ENCODE measurements at regions not wholly inside any gene's neighbourhood (a gene's known extent, or its start where the extent isn't known, plus 50 kb on each side); places are given as distances from the start of the nearest gene placed in this dataset.
A peak's percentile ranks its signal among the peaks of the same experiment; 100 is the strongest.
"Not testable (repeated sequence)": the region's sequence is repeated elsewhere in the genome, so short reads cannot be mapped to it uniquely, and the experiment has no call there.

- Mint-ChIP-seq H3K4me1 (ENCODE audit: low read depth) (no peaks in the 10 kb centered on the region), H3K9me3 (ENCODE audit: low read depth) (peaks cover 36% of the 10 kb centered on the region), H3K36me3 (peaks cover 16% of the 10 kb centered on the region)
These were observed 1340.6 kb downstream of the UQCRFS1 start for GRCh38 chr19:27872370-27872769.

DNA sequence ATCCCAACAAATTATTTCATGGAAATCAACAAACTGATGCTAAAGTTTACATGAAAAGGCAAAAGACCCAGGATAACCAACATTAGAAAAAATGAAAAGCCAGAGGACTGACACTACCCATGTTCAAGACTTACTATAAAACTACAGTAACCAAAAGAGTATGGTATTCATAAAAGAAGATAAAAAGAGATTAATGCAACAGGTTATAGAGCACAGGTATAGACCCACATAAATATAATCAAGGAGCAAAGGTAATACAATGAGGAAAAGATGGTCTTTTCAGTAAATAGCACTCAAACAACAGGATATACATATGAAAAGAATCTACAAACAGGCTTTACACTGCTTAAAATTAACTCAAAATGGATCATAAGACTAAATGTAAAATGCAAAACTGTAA lies 1342.7 kb downstream of the UQCRFS1 start:
- Mint-ChIP-seq H3K9me3 (ENCODE audit: low read depth) (peaks cover 34% of the 10 kb centered on the region), H3K27ac (no peak overlapping the region), H3K36me3 (peaks cover 19% of the 10 kb centered on the region), H3K4me3 (no peak overlapping the region), H3K4me1 (ENCODE audit: low read depth) (no peaks in the 10 kb centered on the region), H3K27me3 (no peaks in the 10 kb centered on the region)

More at GRCh38 chr19:27872370-27872769, 1340.6 kb downstream of the UQCRFS1 start:
- Mint-ChIP-seq H3K27ac (no peak overlapping the region), H3K4me3 (no peak overlapping the region), H3K27me3 (no peaks in the 10 kb centered on the region)

GRCh38 chr19:27868007-27868406 lies 1344.9 kb downstream of the UQCRFS1 start:
- H3K9me3 Mint-ChIP-seq (ENCODE audit: low read depth), result peaks cover 29% of the 10 kb centered on the region
- H3K4me3 Mint-ChIP-seq, result no peak overlapping the region
- H3K36me3 Mint-ChIP-seq, result peaks cover 22% of the 10 kb centered on the region
- H3K27me3 Mint-ChIP-seq, result no peaks in the 10 kb centered on the region
- no peak overlapping the region for H3K27ac Mint-ChIP-seq
- H3K4me1 Mint-ChIP-seq (ENCODE audit: low read depth), result no peaks in the 10 kb centered on the region

- H3K9me3 Mint-ChIP-seq (ENCODE audit: low read depth), result peaks cover 30% of the 10 kb centered on the region
- no peak overlapping the region for H3K4me3 Mint-ChIP-seq
- H3K36me3 Mint-ChIP-seq, result peaks cover 23% of the 10 kb centered on the region
- H3K27ac Mint-ChIP-seq, result no peak overlapping the region
- no peaks in the 10 kb centered on the region for H3K27me3 Mint-ChIP-seq
- no peaks in the 10 kb centered on the region for H3K4me1 Mint-ChIP-seq (ENCODE audit: low read depth)
These were observed 1346.8 kb downstream of the UQCRFS1 start for GRCh38 chr19:27865927-27866777.

DNA sequence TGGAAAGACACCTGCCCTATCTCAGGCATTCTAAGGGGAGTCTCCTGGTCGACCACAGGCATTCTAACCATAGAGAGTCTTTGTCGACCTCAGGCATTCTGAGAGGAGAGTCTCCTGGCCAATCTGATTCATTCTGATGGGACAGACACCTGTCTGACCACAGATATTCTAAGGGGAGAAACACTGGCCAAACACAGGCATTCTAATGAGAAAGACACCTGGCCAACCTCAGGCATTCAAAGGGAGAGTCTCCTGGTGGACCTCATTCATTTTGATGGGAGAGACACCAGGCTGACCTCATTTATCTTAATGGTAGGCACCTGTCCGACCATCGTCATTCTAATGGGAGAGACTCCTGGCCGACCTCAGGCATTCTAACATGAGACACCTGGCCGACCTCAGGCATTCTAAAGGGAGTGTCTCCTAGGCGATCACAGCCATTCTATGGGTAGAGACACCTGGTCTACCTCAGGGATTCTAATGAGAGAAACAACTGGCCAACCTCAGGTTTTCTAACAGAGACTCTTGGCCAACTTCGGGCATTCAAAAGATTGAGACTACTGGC lies 1351.5 kb downstream of the UQCRFS1 start:
- H3K4me1 Mint-ChIP-seq (ENCODE audit: low read depth), result no peaks in the 10 kb centered on the region
- no peak overlapping the region for H3K4me3 Mint-ChIP-seq
- H3K27ac Mint-ChIP-seq, result no peak overlapping the region
- H3K9me3 Mint-ChIP-seq (ENCODE audit: low read depth), result peaks cover 47% of the 10 kb centered on the region
- peaks cover 21% of the 10 kb centered on the region for H3K36me3 Mint-ChIP-seq
- no peaks in the 10 kb centered on the region for H3K27me3 Mint-ChIP-seq

GRCh38 chr19:27860309-27860934 lies 1352.5 kb downstream of the UQCRFS1 start:
- Mint-ChIP-seq H3K27me3 (no peaks in the 10 kb centered on the region), H3K9me3 (ENCODE audit: low read depth) (peaks cover 45% of the 10 kb centered on the region), H3K36me3 (peaks cover 17% of the 10 kb centered on the region), H3K4me3 (no peak overlapping the region), H3K27ac (no peak overlapping the region), H3K4me1 (ENCODE audit: low read depth) (no peaks in the 10 kb centered on the region)

- Mint-ChIP-seq H3K4me3 (peak overlapping the region; percentile 15), H3K9me3 (ENCODE audit: low read depth) (peaks cover 50% of the 10 kb centered on the region), H3K27me3 (no peaks in the 10 kb centered on the region)
These were observed 1353.3 kb downstream of the UQCRFS1 start for GRCh38 chr19:27859689-27860088.

GRCh38 chr19:27858981-27859581 lies 1353.9 kb downstream of the UQCRFS1 start:
- H3K4me1 Mint-ChIP-seq (ENCODE audit: low read depth), result no peaks in the 10 kb centered on the region
- no peak overlapping the region for H3K27ac Mint-ChIP-seq
- H3K9me3 Mint-ChIP-seq (ENCODE audit: low read depth), result peaks cover 51% of the 10 kb centered on the region
- no peaks in the 10 kb centered on the region for H3K27me3 Mint-ChIP-seq
- peaks cover 20% of the 10 kb centered on the region for H3K36me3 Mint-ChIP-seq
- no peak overlapping the region for H3K4me3 Mint-ChIP-seq

More at GRCh38 chr19:27859689-27860088, 1353.3 kb downstream of the UQCRFS1 start:
- peaks cover 19% of the 10 kb centered on the region for H3K36me3 Mint-ChIP-seq
- H3K27ac Mint-ChIP-seq, result no peak overlapping the region
- H3K4me1 Mint-ChIP-seq (ENCODE audit: low read depth), result no peaks in the 10 kb centered on the region

- not testable (repeated sequence) for H3K27me3 Mint-ChIP-seq; H3K27ac Mint-ChIP-seq; H3K4me1 Mint-ChIP-seq (ENCODE audit: low read depth); H3K4me3 Mint-ChIP-seq
- peaks cover 23% of the 10 kb centered on the region for H3K36me3 Mint-ChIP-seq
- peaks cover 24% of the 10 kb centered on the region for H3K9me3 Mint-ChIP-seq (ENCODE audit: low read depth)
These were observed 1360.0 kb downstream of the UQCRFS1 start for GRCh38 chr19:27852931-27853330.

DNA sequence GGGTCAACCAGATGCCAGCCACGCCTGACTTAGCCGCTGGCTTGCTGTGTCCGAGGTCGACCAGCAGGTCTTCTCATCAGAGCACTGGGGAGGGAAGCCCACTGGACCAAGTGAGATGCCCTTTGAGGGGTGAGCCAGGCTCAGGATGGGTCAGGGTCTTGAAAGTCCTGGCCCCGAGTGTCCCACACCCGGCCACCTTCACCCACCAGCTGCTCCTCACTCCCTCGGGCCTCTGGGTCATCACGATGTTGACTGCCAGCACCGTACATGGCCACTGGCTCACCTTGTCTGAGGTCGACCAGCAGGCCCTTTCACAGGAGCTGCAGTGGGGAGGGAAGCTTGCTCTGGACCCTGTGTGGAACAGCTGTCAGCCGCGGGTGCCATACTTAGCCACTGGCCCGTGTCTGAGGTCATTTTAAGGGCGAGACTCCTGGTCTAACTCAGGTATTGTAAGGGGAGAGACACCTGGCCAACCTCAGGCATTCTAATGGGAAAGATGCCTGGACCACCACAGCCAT lies 1361.3 kb downstream of the UQCRFS1 start:
- Mint-ChIP-seq H3K27me3 (no peaks in the 10 kb centered on the region), H3K9me3 (ENCODE audit: low read depth) (peaks cover 14% of the 10 kb centered on the region), H3K27ac (no peak overlapping the region), H3K4me3 (no peak overlapping the region), H3K36me3 (peaks cover 26% of the 10 kb centered on the region), H3K4me1 (ENCODE audit: low read depth) (no peaks in the 10 kb centered on the region)

DNA sequence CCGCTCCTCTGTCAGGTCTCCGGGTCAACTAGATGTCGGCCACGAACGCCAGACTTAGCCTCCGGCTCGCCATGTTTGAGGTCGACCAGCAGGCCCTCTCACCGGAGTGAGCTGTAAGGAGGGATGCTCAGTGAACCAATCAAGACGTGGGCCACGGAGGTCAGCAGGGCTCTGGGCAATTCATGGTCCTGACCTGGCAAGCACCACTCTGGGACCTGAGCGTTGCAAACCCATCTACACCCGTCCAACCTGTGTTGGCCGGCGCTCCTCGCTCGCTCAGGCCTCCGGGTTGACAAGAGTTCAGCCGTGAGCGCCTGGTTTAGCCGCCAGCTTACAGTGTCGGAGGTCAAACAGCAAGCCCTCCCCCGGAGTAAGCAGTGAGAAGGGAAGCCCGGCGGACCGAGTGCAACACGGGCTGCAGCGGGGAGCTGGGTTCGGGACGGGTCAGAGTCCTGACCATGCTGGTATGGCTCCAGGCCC lies 1361.9 kb downstream of the UQCRFS1 start:
- Mint-ChIP-seq H3K4me3 (no peak overlapping the region), H3K27me3 (no peaks in the 10 kb centered on the region), H3K27ac (no peak overlapping the region), H3K4me1 (ENCODE audit: low read depth) (no peaks in the 10 kb centered on the region), H3K36me3 (peaks cover 26% of the 10 kb centered on the region), H3K9me3 (ENCODE audit: low read depth) (peaks cover 10% of the 10 kb centered on the region)

DNA sequence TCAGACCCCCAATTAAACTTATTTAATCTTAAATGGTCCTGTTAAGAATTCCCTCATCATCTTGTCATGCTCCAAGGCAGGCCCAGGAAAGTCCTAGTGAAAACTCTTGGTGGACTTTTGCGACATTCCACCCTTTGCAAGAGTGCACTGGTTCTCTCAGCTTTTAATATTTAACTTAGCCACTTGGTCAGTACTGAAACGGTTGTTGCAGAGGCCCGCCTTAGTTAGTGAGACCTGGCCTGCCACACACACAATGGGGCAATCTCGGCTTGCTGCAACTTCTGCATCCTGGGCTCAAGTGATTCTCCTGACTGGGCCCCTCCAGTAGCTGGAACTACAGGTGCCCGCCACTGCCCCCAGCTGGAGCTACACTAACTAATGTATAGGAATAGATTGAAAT lies 1366.0 kb downstream of the UQCRFS1 start:
- no peaks in the 10 kb centered on the region for H3K4me1 Mint-ChIP-seq (ENCODE audit: low read depth)
- H3K36me3 Mint-ChIP-seq, result peaks cover 42% of the 10 kb centered on the region
- peaks cover 36% of the 10 kb centered on the region for H3K9me3 Mint-ChIP-seq (ENCODE audit: low read depth)
- no peak overlapping the region for H3K4me3 Mint-ChIP-seq
- H3K27me3 Mint-ChIP-seq, result no peaks in the 10 kb centered on the region
- no peak overlapping the region for H3K27ac Mint-ChIP-seq

DNA sequence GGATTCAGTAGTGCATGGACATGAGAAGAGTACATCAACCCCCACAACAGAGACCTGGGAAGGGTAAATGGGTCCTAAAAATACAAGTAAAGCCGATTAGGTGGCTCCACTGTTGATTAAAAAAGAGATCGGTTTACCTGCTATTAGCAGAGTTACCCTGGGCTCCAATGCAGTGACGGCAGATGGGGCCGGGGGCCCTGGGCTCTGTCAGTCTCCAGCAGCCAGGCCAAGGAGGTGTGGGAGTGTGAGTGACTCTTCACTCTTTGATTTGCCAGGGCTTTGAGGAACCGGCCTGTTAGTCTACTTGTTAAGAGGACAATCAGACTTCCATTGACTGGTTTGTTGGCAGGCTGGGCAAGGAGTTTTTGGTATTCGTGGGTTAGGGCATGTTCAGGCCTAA lies 1368.7 kb downstream of the UQCRFS1 start:
- Mint-ChIP-seq H3K4me1 (ENCODE audit: low read depth) (no peaks in the 10 kb centered on the region), H3K9me3 (ENCODE audit: low read depth) (peaks cover 40% of the 10 kb centered on the region), H3K27ac (no peak overlapping the region), H3K4me3 (no peak overlapping the region), H3K27me3 (no peaks in the 10 kb centered on the region), H3K36me3 (peaks cover 37% of the 10 kb centered on the region)

GRCh38 chr19:27843861-27844260 lies 1369.1 kb downstream of the UQCRFS1 start:
- no peaks in the 10 kb centered on the region for H3K27me3 Mint-ChIP-seq
- H3K9me3 Mint-ChIP-seq (ENCODE audit: low read depth), result peaks cover 40% of the 10 kb centered on the region
- H3K4me3 Mint-ChIP-seq, result no peak overlapping the region
- H3K36me3 Mint-ChIP-seq, result peaks cover 36% of the 10 kb centered on the region
- H3K4me1 Mint-ChIP-seq (ENCODE audit: low read depth), result no peaks in the 10 kb centered on the region
- no peak overlapping the region for H3K27ac Mint-ChIP-seq

GRCh38 chr19:27833031-27833430 lies 1379.9 kb downstream of the UQCRFS1 start:
- no peak overlapping the region for H3K27ac Mint-ChIP-seq
- no peaks in the 10 kb centered on the region for H3K27me3 Mint-ChIP-seq
- no peaks in the 10 kb centered on the region for H3K4me1 Mint-ChIP-seq (ENCODE audit: low read depth)
- H3K4me3 Mint-ChIP-seq, result no peak overlapping the region
- H3K36me3 Mint-ChIP-seq, result peaks cover 22% of the 10 kb centered on the region
- H3K9me3 Mint-ChIP-seq (ENCODE audit: low read depth), result peaks cover 22% of the 10 kb centered on the region

Data from activated naive CD8-positive, alpha-beta T cell (primary cell).